ENCODE measurements at regions not wholly inside any gene's neighbourhood (a gene's known extent, or its start where the extent isn't known, plus 50 kb on each side); places are given as distances from the start of the nearest gene placed in this dataset.

DNA sequence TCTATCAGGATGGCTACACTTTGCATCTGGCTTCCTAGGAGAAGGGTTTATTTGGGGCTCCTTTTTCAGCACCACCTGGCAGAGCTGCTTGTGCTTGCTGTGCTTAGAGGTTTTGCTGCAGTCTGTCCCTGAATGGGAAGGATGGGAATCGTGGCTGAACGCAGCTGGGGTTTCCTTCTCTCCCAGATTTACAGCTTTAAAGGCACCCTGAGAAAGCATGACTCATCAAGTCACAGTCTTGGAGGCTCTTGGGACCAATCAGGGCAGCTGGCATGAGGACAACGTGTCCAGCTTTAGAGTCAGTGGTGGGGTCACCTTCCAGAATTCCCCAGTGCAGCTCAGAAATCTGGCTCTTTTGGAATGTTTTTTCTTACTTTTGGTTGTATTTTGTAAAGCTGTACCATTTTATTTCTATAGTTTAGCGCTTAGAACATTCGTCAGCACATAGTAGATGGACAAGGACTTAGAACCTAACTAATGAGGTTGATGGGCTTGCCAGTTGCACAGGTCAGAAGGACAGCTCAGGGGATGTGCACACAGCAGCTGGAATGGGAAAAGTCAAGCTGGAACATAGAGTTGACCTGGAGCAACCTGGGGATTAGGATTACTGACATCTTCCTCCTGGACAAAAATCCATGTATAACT is 222.6 kb downstream of the PRDM2 start:
- DNase-seq (ENCODE audit: low spot score) = no peak

DNA sequence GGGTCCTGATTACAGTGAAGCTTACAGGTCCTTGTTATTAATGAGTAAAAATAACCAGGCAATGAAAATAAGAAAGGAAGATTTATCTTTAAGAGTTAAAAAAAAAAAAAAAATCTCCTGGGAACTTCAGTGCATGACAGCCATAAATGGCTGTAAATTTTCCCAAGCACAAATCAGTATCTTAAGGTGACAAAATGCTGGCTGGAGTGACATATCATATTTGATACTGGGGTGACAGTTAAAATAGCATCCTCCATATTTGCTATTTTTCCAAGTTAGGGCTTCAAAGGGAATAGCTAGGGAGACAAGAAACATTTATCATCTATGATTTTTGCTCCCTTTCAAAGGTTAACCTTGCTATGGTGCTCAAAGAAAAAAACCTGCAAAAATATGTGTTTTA is 226.6 kb downstream of the PRDM2 start:
- DNase-seq (ENCODE audit: low spot score) = no peak

DNA sequence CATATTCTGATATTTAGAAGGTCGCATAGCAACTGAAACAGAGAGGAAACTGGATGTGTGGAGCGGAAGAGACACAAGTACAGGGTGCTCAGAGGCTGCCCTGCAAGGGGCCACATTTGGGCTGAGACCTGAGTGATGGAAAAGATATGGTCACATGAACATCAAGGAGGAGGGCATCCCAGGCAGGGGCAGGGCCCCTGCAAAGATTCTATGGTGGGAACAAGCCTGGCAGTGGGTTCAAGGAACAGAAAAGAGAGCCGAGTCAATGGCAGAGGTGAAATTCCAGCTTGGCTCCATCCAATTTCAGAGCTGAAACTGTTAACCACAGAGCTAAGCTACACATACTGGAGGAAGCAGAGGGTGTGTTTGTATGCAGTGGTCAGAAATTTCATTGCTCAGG is 227.7 kb downstream of the PRDM2 start:
- no peak for DNase-seq (ENCODE audit: low spot score)

DNA sequence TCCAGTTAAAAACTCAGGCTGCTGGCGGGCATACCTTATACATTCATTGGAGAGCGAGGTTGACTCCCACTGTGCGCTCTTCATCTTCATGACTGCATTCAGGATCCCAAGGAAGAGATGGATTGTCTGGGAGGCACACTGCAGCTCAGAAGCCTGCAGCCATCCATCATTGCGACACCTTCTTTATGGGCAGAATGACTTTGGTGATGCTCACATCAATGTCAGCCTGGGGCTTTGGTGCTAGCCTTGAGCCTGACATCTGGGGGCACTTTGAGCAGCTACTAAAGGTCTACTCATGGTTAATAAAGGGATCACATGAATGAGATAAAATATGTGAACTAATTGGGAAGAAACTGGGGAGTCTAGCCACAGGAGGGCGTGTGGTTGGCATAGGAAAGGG is 229.3 kb downstream of the PRDM2 start:
- DNase-seq (ENCODE audit: low spot score) = no peak

DNA sequence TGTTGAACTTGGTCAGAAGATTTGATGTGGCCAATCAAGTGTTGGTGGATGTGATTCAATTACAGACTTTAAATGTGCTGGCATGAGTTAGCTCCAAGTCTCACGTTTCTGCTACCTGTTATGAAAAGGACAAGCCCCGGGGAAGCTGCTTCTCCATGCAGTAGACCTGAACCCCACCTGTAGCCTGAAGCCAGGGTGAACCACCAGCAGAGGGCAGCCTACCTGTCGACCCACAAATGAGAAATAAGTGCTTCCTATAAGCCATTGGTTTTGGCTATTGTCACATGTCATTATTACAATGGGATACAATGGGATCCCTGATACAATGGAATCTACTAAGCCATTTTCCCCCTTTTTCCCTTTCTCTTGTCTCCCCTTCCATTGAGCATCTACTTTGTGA is 230.2 kb downstream of the PRDM2 start:
- DNase-seq (ENCODE audit: low spot score) = no peak

DNA sequence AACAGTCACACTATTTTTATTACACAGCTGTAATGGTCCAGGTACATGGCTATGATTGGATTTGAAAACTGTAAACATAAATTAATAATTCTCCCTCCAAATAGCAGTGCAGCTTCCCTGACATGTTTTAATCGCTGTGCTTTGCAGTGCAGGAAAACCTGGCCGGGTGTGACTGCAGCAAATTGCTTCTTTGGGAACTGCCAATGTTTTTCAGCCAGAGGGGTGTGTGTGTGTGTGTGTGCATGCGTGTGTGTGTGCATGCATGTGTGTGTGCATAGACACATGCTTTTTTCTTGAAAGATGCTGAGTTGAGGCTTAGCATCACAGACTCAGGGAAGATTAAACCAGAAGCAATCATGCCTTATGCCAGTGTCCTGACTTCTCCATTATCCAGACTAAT is 231.2 kb downstream of the PRDM2 start:
- DNase-seq (ENCODE audit: low spot score) = no peak

DNA sequence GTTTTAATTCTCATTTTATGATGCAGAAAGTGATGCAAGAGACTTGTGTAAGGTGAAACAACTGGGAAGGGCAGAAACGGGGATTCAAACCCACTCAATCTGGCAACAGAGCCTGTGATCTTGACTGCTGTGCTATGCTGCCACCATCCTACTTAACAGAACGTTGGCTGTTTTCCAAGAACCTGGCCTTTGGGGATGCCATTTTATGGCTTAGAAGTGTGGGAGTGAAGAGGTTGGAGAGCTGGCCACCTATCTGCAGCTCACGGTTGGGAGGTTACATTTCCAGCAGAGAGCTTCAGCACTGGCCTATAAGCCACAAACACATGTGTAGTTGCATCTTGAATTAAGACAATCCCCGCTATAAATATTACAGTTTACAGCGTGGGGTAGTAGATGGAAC is 235.3 kb downstream of the PRDM2 start:
- DNase-seq (ENCODE audit: low spot score) = no peak

DNA sequence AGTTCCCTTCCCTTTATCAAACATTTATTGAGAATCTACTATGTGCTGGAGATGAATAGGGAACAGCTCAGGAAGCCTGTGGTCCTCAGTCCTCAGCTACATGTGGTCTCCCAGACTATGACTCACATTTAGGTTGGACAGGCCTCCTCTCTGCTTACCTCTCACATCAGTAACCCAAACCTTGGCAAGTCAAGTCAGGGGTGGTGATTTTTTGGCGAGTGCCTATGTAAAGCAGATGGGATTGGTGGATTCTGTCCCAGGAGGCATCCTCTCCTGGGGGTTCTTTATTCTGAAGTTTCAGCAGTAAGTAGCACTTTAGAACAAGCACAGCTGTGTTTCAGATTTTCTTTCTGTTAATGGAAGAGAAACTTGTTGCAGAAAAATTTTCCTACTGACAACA is 241.3 kb downstream of the PRDM2 start:
- DNase-seq (ENCODE audit: low spot score) = no peak

DNA sequence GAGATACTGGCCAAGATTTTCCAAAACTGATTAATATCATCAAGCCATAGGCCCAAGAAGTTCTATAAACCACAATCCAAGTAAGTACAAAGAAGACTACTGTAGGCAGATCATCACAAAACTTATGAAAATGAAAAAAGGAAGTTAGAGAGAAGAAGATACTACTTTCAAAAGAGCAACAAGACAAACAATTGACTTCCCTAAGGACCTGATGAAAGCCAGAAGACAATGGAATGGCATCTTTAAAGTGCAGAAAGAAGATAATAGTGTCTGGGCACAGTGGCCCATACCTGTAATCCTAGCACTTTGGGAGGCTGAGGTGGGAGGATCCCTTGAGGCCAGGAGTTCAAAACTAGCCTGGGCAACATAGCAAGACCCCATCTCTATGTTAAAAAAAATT is 243.1 kb downstream of the PRDM2 start:
- DNase-seq (ENCODE audit: low spot score) = no peak

DNA sequence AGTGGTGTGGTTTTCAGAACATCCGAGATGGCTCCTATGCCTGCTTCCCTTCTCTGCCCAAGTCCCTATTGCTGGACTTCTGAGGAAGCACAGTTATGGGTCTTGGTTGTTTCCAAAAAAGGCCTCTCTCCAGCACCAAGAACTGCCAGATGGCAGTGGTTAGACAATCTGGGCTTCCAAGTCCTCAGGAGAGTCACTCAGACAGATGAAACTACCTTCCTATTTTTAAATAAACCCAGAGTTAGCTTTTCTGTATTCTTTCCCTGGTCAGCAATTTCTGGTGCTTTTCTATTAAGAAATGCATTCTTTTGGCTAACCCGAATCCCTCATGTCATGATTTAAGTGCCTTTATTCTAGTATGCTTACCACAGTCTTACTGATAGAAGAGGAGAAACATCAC is 245.9 kb downstream of the PRDM2 start:
- DNase-seq (ENCODE audit: low spot score) = no peak

DNA sequence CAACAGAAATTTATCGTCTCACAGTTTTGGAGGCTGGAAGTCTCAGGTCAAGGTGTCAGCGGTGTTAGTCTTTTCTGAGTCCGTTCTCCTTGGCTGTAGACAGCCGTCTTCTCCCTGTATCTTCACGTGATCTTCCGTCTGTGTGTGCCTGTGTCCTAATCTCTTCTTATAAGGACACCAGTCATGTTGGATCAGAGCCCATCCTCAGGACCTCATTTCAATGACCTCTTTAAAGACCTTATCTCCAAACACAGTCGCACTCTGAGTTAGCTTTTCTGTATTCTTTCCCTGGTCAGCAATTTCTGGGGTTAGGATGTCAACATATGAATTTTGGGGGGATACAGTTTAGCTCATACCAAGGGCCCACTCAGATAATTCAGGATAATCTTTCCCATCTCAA is 247.7 kb downstream of the PRDM2 start:
- DNase-seq (ENCODE audit: low spot score) = no peak

DNA sequence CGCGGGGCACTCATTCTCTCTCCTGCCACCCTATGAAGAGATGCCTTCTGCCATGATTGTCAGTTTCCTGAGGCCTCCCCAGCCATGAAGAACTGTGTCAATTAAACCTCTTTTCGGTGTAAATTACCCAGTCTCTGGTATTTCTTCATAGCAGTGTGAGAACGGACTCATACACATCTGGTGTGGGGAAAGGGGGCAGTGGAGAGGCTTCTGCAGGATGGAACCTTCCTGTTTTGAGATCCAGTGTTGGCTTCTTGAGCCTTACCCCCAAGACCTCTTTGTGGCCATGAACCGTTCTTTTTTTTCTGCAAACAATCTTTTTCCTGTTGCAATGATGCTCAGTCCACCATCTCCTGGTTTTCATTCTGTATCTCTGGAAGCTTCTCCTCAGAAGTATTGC is 248.4 kb downstream of the PRDM2 start:
- DNase-seq (ENCODE audit: low spot score) = no peak

DNA sequence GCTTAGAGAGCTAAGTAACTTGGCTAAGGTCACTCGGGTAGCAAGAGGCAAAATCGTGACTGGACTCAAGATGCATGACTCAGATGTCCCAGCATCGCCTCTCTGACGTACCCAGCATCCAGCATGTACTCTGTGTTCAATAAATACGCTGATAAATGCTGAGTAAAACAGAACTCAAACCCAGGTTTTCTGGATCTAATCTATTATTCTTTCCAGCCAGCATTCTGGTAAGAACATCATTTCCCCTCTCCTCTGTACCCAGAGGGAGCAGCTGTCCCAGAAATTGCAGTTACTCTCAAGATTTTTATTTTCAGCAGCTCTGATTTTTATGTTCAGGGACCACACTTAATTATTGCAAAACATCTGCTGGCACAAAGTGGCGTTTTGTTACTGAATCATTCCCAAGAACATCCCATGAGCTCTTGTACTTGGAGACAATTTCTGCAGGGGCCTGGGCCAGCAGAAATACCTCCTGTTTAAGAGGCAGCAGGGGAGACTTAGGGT is 249.0 kb downstream of the PRDM2 start:
- no peak for DNase-seq (ENCODE audit: low spot score)

DNA sequence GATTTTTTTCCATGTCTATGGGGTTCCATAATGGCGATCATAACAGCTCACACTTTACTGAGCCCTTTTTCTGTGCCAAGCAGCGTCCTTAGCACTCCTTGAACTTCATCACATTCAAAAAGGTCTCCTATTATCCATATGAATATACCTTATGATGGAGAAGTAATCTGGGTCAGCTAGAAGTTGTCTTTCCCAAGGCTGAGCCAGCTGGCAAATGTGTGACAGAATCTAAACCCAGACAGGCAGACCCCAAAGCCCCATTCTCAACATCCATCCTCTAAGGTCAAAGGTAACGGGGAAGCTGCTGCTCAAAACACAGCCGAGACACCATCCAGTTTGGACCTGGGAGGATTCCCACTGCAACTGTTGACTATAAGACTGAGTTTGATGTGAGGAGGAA is 249.6 kb downstream of the PRDM2 start:
- DNase-seq (ENCODE audit: low spot score) = no peak

DNA sequence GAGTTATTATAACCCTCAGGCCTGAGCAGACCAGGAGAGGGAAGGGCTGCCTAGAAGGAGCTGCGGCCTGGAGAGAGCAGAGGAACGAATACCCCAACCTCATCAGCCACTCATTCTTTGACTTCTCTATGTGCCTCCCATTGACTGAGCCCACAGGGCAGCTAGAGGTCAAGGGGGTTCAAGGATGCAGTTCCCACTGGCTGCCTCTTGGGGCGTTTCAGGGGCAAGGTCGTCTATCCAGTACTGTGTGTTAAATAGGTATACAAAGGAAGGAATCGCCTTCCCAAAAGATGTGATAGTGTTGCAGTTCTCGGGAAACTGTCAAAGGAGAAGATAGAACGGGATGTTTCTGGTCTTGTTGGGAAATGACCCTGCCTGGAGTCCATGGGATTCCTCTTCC is 250.6 kb downstream of the PRDM2 start:
- DNase-seq (ENCODE audit: low spot score) = no peak

DNA sequence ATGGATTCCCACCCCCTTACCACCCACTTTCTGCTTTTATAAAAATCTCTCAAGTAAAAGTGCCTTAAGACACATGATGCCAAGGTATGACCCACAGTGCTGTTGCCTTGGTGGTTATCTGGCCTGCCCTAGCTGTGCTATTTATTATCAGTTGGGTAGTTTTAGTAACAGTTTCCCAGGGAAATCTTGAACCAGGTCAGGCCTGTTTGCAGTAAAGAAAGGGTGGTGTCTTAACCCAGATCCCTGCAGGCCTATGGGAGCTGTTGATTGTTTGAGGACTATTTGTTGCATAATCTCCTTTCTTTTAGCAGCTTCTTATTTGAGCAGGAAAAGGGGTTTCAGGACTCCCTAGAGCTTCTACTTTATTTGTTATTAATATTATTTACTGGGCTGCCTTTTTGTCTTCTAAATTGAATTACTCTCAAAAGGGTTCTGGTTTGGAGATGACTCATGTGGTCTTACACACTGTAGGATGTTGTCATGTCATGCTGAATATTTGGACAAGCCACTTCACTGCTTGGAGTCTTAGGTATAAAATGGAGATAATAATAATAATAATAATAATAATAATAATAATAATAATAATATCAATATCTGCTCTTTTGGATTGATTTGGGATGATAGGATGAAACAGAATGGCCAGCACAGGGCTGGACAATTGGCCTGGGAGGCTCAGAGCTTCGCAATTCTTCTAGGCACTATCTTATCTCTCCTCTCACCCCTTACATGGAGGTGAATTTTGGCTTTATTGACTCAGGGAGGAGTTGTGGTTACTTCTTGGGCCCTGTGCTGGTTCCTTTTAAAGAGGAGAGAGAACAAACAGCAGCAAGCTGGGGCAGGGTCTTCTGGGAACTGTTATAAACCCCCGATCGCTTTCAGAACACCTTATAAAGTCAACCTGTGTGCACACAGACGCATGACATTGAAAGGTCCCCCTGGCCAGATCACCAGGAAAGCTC is 252.1 kb downstream of the PRDM2 start:
- DNase-seq (ENCODE audit: low spot score) = no peak

DNA sequence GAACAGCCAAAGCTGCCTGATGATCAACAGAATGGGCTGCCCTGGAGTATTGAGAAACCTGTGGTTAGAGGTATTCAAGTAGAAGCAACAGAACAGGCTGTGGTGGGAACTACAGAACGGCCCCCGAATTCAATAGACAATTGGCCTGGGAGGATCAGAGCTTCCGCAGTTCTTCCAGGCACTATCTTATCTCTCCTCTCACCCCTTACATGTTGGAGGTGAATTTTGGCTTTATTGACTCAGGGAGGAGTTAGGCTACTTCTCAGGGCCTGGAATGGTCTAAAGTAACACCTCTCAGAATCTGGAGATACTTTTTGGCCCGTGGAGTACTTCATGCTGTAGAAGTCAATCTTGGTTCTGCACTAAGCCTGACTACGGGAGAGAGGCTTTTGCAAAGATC is 253.0 kb downstream of the PRDM2 start:
- no peak for DNase-seq (ENCODE audit: low spot score)

DNA sequence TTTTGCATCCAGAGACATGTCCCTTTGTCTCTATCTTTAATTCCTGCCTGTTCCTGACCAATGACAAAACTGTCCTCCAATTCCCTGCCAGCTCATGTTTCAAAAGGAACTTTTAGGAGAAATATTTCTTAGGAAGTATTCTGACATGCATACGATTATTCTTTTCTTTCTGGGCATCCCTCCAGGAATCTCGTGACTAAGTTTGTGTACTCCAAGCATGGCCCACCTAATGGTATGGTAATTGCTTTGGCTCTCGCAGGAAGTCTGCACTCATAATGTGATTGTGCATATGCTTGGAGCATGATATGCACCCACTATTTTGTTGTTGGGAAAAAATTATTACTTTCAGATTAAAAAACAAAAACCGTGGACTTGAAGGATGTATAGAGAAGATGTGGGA is 256.4 kb downstream of the PRDM2 start:
- no peak for DNase-seq (ENCODE audit: low spot score)

DNA sequence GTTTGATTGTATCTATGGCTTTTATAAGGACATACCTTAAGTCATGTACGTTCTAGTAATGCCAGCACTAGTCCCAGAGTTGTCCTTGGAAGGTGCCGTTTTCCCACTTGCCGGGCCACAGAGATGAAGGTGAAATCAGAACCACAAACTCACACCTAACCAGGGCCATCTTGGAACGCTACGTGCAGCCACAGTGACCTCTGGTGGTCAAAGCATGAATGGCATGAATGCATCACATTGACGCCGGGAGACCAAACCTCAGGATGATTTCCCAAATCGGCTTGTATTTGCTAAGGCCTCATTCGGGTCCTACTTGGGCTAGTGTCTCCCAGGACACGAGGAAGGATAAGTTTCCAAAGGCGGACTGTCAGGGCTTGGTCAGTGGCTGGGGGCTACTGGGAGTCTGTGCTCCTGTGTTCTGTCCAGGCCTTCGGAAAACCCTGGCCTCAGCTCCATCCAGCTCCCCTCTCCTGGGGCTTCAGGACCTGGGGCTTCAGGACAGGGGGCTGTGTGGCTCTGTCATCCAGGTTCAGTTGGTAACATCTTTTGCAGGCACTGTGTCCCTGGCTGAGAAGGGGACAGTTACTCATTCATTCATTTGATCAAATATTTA is 260.5 kb downstream of the PRDM2 start:
- peak; percentile 35 for DNase-seq (ENCODE audit: low spot score)

DNA sequence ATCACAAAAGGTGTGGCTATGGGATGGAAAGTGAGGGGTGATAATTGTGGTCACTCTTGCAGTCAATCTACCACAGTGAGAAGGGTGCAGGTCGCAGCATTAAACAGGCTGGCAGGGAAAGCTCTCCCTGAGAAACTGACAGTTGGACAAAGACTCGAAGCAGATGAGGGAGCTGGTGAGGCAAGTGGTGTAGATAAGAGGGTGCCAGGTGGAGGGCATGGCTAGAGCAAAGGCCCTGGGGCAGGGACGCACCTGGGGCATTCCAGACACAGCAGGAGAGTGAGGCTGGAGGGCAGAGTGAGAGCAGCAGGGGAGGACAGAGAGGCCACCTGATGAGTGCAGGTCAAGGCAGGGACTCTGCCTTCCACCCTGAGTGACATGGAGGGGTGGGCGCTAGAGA is 264.8 kb downstream of the PRDM2 start:
- no peak for DNase-seq (ENCODE audit: low spot score)

DNA sequence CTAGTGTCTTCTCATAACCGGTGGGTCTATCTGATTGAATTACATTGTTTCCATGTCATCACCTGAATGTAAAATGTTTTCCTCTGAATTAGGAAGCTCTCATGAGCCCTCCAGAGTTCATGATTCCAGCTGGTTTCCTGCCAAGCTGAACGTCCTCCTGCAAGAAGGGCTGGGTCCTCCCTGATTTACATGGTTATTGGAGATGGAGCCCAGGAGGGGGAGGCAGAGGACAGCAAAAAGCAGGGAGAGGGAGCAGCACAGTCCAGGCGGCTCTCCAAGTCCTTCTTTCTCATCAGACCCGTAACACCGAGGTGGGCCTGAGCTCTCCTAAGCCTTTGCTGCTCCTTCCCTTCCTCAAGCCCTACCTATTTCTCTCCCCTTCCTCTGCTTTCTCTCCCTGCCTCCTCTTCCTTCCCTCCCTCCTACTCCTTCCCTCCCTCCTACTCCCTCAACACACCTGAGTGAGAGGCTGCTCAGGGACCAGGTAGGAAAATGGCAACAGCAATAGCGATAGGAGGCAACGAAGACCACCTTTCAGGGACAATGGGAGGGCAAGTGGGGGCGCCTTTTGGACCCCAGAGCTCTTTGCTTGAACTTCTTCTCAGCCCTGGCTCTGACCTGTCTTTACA is 265.9 kb downstream of the PRDM2 start:
- DNase-seq (ENCODE audit: low spot score) = peak; percentile 54

DNA sequence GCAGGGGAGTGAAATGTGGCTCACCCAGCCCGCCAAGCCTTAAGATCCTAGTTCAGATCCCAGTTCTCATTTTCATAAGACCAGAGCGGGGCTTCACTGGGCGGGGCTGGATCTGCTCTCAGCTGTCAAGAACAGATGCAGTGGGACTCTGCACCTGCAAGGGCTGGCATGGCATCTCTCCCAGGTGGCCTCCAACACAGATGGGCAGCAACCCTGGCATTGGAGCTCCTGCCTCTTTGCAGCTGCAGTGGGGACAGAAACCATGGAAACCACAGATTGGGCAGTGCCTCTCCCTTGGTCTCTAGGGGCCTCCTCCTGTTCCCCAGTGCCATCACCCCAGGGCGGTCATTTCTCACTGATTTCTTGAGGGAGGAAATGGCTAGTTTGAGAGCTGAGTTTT is 267.7 kb downstream of the PRDM2 start:
- no peak for DNase-seq (ENCODE audit: low spot score)

DNA sequence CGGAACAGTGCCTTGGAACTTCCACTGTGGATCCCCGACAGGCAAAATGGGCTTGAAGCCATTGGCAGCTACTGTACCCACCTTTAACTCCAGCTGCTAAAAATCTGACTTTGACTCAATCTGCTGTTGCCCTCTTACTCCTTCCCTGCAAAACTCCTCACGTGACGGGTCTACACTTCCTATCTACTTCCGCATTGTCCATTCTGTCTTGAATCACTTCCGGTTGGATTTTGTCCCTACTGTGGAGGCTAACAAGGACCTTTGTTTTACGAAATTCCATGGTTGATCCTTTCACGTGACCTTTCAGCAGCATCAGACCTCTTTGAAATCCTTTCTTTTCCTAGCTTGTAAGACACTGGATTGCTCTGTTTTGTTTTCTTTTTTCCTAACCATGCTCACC is 268.4 kb downstream of the PRDM2 start:
- no peak for DNase-seq (ENCODE audit: low spot score)

Measured in globus pallidus (tissue), 1 donor.